ENCODE measurements at regions not wholly inside any gene's neighbourhood (a gene's known extent, or its start where the extent isn't known, plus 50 kb on each side); places are given as distances from the start of the nearest gene placed in this dataset.

GRCh38 chr4:156116991-156117390, 163.3 kb upstream of the CTSO start:
- no peaks in the 10 kb centered on the region for H4K20me1 ChIP-seq (ENCODE audit: insufficient read depth, low read length)
- DNase-seq, result no peak
- no peaks in the 10 kb centered on the region for H3K79me2 ChIP-seq (ENCODE audit: insufficient read depth, low read length)
- H3K27ac ChIP-seq (ENCODE audit: low read length), result no peak overlapping the region
- H3K4me1 ChIP-seq (ENCODE audit: insufficient read depth, low read length), result no peaks in the 10 kb centered on the region
- H3K4me3 ChIP-seq (ENCODE audit: low read depth in 1 of 2, low read length in 2 of 2), result no peak overlapping the region
- no peak overlapping the region for H3K4me2 ChIP-seq (ENCODE audit: insufficient read depth, low read length)
- no peaks in the 10 kb centered on the region for H3K9me3 ChIP-seq (ENCODE audit: insufficient read depth, low read length, severe bottlenecking)
- no peak overlapping the region for H3K9ac ChIP-seq (ENCODE audit: low read depth, low read length)
- H2AFZ ChIP-seq (ENCODE audit: low read depth, low read length), result no peak overlapping the region
- no peaks in the 10 kb centered on the region for H3K36me3 ChIP-seq (ENCODE audit: insufficient read depth, low read length)
- TF ChIP-seq CTCF (IDR thresholded peaks at IDR 0.05; ENCODE audit: borderline replicate concordance, extremely low read depth, low read length, poor library complexity, severe bottlenecking) (no peak), EZH2 (IDR thresholded peaks at IDR 0.05; ENCODE audit: borderline replicate concordance, low read depth, low read length, severe bottlenecking) (no peak)
- ATAC-seq (ENCODE audit: insufficient read depth, low read depth), result no peak
- no peaks in the 10 kb centered on the region for H3K27me3 ChIP-seq (ENCODE audit: insufficient read depth, low read length, poor library complexity)

DNA sequence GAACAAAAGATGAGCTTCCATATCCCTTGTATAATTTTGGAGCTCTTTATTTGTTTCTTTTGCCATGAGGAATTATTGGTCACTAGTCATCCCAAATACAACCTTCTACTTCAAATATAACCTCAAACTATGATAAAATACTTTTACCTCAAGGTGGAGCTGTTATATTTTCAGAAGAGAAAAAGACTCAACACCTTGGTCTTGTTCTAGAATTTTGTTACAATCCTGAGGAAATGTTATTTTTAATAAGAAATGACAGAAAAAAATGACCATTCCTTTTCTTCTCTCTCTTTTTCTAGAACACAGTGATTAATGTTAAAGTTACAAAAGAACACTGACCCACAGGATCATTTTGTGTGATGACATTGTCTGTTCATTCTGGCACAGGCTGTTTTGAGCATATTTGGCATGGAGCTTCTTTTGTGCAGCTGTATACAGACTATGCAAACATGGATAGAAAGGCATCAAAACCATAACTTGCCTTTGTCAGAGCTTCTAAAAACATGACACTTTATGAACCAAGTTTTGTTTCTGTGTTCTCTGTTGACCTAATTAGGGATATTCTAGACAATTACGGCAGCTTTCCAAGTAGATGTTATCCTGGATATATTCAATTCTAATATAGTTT, 159.6 kb upstream of the CTSO start:
- H4K20me1 ChIP-seq (ENCODE audit: insufficient read depth, low read length), result no peaks in the 10 kb centered on the region
- no peaks in the 10 kb centered on the region for H3K27me3 ChIP-seq (ENCODE audit: insufficient read depth, low read length, poor library complexity)
- no peaks in the 10 kb centered on the region for H3K79me2 ChIP-seq (ENCODE audit: insufficient read depth, low read length)
- H3K27ac ChIP-seq (ENCODE audit: low read length), result no peak overlapping the region
- TF ChIP-seq CTCF (IDR thresholded peaks at IDR 0.05; ENCODE audit: borderline replicate concordance, extremely low read depth, low read length, poor library complexity, severe bottlenecking), result peak; percentile 10
- TF ChIP-seq EZH2 (IDR thresholded peaks at IDR 0.05; ENCODE audit: borderline replicate concordance, low read depth, low read length, severe bottlenecking), result no peak
- no peaks in the 10 kb centered on the region for H3K9me3 ChIP-seq (ENCODE audit: insufficient read depth, low read length, severe bottlenecking)
- no peak overlapping the region for H3K4me2 ChIP-seq (ENCODE audit: insufficient read depth, low read length)
- no peaks in the 10 kb centered on the region for H3K4me1 ChIP-seq (ENCODE audit: insufficient read depth, low read length)
- DNase-seq (no peak), ATAC-seq (ENCODE audit: insufficient read depth, low read depth) (no peak)
- no peak overlapping the region for H2AFZ ChIP-seq (ENCODE audit: low read depth, low read length)
- no peak overlapping the region for H3K9ac ChIP-seq (ENCODE audit: low read depth, low read length)
- H3K36me3 ChIP-seq (ENCODE audit: insufficient read depth, low read length), result no peaks in the 10 kb centered on the region
- no peak overlapping the region for H3K4me3 ChIP-seq (ENCODE audit: low read depth in 1 of 2, low read length in 2 of 2)

GRCh38 chr4:156111686-156112085, 158.0 kb upstream of the CTSO start:
- Histone ChIP-seq H3K36me3 (ENCODE audit: insufficient read depth, low read length) (no peaks in the 10 kb centered on the region), H3K4me3 (ENCODE audit: low read depth in 1 of 2, low read length in 2 of 2) (no peak overlapping the region), H3K27me3 (ENCODE audit: insufficient read depth, low read length, poor library complexity) (no peaks in the 10 kb centered on the region), H4K20me1 (ENCODE audit: insufficient read depth, low read length) (no peaks in the 10 kb centered on the region), H3K9ac (ENCODE audit: low read depth, low read length) (no peak overlapping the region), H3K79me2 (ENCODE audit: insufficient read depth, low read length) (no peaks in the 10 kb centered on the region), H3K27ac (ENCODE audit: low read length) (no peak overlapping the region), H3K4me1 (ENCODE audit: insufficient read depth, low read length) (no peaks in the 10 kb centered on the region), H2AFZ (ENCODE audit: low read depth, low read length) (no peak overlapping the region), H3K9me3 (ENCODE audit: insufficient read depth, low read length, severe bottlenecking) (no peaks in the 10 kb centered on the region), H3K4me2 (ENCODE audit: insufficient read depth, low read length) (no peak overlapping the region)
- ATAC-seq (ENCODE audit: insufficient read depth, low read depth) (no peak), DNase-seq (no peak)
- TF ChIP-seq CTCF (IDR thresholded peaks at IDR 0.05; ENCODE audit: borderline replicate concordance, extremely low read depth, low read length, poor library complexity, severe bottlenecking) (no peak), EZH2 (IDR thresholded peaks at IDR 0.05; ENCODE audit: borderline replicate concordance, low read depth, low read length, severe bottlenecking) (no peak)
